ENCODE measurements at regions not wholly inside any gene's neighbourhood (a gene's known extent, or its start where the extent isn't known, plus 50 kb on each side); places are given as distances from the start of the nearest gene placed in this dataset.

- TF ChIP-seq GATA3 (IDR thresholded peaks at IDR 0.05; ENCODE audit: low read depth, low read length) (no peak), GATA2 (IDR thresholded peaks at IDR 0.05; ENCODE audit: low read depth, low read length) (no peak)
Observed at GRCh38 chr13:104057861-104058260, 991.6 kb upstream of the SLC10A2 start.

All from SH-SY5Y (cell line).